Esophagus mucosa (tissue), 1 donor: ENCODE measurements at regions not wholly inside any gene's neighbourhood (a gene's known extent, or its start where the extent isn't known, plus 50 kb on each side); places are given as distances from the start of the nearest gene placed in this dataset.

Experiments
- ATAC-seq: fragments of 200-7000 bp; cut with Tn5 transposase; one replicate; pipeline ENCODE4 v1.9.1; 2020
- donor health status: DM: yes; HTN: yes; CAD: no.

DNA sequence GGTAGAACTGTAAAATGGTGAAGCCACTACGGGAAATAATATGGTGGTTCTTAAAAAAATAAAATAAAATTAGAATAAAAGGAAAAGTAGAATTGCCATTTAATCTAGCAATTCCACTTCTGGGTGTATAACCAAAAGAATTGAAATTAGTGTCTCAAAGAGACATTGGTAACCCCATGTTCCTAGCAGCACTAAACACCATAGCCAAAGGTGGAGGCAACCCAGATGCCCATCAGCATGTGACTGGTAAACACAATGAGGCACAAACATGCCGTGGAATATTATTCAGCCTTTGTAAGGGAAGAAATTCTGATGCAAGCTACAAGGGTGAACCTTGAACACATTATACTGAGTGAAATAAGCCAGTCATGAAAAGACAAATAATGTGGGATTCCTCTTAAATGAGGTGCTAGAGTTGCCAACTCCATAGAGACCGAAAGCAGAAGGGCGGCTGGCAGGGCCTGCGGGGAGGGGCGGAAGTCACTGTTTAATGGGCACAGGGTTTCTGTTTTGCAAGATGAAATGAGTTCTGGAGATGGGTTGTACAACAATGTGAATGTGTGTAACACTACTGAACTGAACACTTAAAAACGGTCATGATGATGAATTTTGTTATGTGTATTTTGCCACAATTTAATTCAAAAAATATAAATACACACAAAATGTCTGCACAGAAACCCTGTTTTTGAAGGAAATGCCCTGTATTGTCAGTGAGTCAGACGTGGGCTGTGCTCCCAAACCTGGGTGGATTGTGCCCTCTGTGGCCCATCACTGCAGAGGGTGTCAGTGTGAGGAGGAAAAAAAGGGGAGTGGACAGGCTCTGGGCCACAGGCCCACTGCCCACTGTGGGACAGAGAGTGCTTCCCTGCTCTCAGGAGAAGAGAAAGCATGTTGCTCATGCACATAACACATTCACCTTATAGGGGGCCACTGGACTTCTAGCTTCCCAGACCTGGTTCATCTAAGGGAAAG, 49.6 kb upstream of the CD93 start:
- no peak for ATAC-seq
